Ishikawa (cell line): ENCODE measurements at regions not wholly inside any gene's neighbourhood (a gene's known extent, or its start where the extent isn't known, plus 50 kb on each side); places are given as distances from the start of the nearest gene placed in this dataset.

Experiments used
- CEBPB ChIP-seq: IDR thresholded peaks from 2 replicates; pipeline ENCODE4 v1.6.1; 2012
- CREB1 ChIP-seq: IDR thresholded peaks from 2 replicates; pipeline ENCODE4 v1.6.1; 2012; ENCODE audit warnings: low read depth
- EGR1 ChIP-seq: IDR thresholded peaks from 2 replicates; pipeline ENCODE4 v1.6.1; 2012
- EP300 ChIP-seq: IDR thresholded peaks from 2 replicates; pipeline ENCODE4 v1.6.1; 2012; ENCODE audit warnings: borderline replicate concordance
- FOXM1 ChIP-seq: IDR thresholded peaks from 2 replicates; pipeline ENCODE4 v1.6.1; 2012; ENCODE audit warnings: low read depth, borderline replicate concordance
- NFIC ChIP-seq: IDR thresholded peaks from 2 replicates; pipeline ENCODE4 v1.6.1; 2012
- RAD21 ChIP-seq: IDR thresholded peaks from 2 replicates; pipeline ENCODE4 v1.6.1; 2012; ENCODE audit warnings: low read depth
- TAF1 ChIP-seq: IDR thresholded peaks from 2 replicates; pipeline ENCODE4 v1.6.1; 2012; ENCODE audit warnings: low read depth, mild to moderate bottlenecking
- TCF12 ChIP-seq: IDR thresholded peaks from 2 replicates; pipeline ENCODE4 v1.6.1; 2012; ENCODE audit warnings: low read depth
- TEAD4 ChIP-seq: IDR thresholded peaks from 2 replicates; pipeline ENCODE4 v1.6.1; 2012
- USF1 ChIP-seq: IDR thresholded peaks from 2 replicates; pipeline ENCODE4 v1.6.1; 2012
- YY1 ChIP-seq: IDR thresholded peaks from 2 replicates; pipeline ENCODE4 v1.6.1; 2012; ENCODE audit warnings: low read depth
- ZBTB7A ChIP-seq: IDR thresholded peaks from 2 replicates; pipeline ENCODE4 v1.6.1; 2012; ENCODE audit warnings: low read depth
- TF ChIP-seq, protein P1 (sequence below): IDR thresholded peaks from 2 replicates; pipeline ENCODE4 v1.6.1; 2012
- TF ChIP-seq, protein P2 (sequence below): IDR thresholded peaks from 2 replicates; pipeline ENCODE4 v1.6.1; 2012; ENCODE audit warnings: low read depth, mild to moderate bottlenecking

GRCh38 chr13:50136226-50136625 is 121.0 kb downstream of the KCNRG start:
- TF ChIP-seq, protein P1, sequence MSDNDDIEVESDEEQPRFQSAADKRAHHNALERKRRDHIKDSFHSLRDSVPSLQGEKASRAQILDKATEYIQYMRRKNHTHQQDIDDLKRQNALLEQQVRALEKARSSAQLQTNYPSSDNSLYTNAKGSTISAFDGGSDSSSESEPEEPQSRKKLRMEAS, result no peak
- no peak for TF ChIP-seq CREB1
- TF ChIP-seq, protein P2, sequence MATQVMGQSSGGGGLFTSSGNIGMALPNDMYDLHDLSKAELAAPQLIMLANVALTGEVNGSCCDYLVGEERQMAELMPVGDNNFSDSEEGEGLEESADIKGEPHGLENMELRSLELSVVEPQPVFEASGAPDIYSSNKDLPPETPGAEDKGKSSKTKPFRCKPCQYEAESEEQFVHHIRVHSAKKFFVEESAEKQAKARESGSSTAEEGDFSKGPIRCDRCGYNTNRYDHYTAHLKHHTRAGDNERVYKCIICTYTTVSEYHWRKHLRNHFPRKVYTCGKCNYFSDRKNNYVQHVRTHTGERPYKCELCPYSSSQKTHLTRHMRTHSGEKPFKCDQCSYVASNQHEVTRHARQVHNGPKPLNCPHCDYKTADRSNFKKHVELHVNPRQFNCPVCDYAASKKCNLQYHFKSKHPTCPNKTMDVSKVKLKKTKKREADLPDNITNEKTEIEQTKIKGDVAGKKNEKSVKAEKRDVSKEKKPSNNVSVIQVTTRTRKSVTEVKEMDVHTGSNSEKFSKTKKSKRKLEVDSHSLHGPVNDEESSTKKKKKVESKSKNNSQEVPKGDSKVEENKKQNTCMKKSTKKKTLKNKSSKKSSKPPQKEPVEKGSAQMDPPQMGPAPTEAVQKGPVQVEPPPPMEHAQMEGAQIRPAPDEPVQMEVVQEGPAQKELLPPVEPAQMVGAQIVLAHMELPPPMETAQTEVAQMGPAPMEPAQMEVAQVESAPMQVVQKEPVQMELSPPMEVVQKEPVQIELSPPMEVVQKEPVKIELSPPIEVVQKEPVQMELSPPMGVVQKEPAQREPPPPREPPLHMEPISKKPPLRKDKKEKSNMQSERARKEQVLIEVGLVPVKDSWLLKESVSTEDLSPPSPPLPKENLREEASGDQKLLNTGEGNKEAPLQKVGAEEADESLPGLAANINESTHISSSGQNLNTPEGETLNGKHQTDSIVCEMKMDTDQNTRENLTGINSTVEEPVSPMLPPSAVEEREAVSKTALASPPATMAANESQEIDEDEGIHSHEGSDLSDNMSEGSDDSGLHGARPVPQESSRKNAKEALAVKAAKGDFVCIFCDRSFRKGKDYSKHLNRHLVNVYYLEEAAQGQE, result no peak
- no peak for TF ChIP-seq USF1
- TF ChIP-seq TAF1, result no peak
- no peak for TF ChIP-seq YY1
- TF ChIP-seq CEBPB, result no peak
- no peak for TF ChIP-seq ZBTB7A
- TF ChIP-seq EP300, result no peak
- no peak for TF ChIP-seq NFIC
- no peak for TF ChIP-seq TEAD4
- no peak for TF ChIP-seq RAD21

DNA sequence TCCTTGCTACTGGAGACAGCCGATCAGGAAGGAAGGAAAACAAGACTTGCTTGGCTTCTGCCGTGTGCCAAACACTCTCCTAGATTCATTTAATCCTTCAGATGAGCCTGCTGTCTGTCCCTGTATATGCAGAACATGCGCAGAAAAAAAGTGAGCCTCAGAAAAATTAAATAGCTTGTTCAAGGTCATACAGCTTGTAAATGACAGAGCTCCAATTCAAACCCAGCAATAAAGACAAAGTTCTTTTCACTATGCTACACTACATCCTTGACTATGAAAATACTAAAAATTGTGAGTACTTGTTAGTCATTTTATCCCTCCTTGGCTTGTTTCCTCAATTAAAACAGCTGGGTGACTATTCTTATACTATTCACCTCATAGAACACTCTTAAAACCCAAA is 121.4 kb downstream of the KCNRG start:
- TF ChIP-seq YY1, result no peak
- no peak for TF ChIP-seq RAD21
- no peak for TF ChIP-seq EP300
- no peak for TF ChIP-seq TEAD4
- TF ChIP-seq ZBTB7A, result no peak
- TF ChIP-seq CREB1, result no peak

DNA sequence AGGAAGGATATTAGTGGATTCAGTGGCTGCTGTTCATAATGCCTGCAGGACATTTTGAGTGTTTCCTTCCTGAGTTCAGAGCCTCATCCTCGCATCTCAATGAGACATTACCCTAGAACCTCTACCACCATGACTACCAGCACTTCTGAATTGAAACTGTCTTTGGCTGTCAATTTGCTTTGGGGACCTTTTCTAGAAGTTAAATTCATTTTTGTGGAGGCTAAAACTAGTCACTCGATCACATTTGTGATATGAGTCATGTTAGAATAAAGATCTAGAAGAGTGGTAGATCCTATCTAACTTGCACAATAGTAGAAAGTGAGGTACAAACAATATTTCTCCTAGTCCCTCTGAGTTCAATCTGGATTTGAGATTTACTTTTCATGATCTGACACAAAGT is 124.9 kb downstream of the KCNRG start:
- TF ChIP-seq USF1 (no peak), TAF1 (no peak), NFIC (no peak), TEAD4 (no peak), ZBTB7A (no peak), EP300 (no peak), YY1 (no peak), CEBPB (no peak), TCF12 (no peak), CREB1 (no peak), RAD21 (no peak), EGR1 (no peak), FOXM1 (no peak)
- TF ChIP-seq, protein P1, result no peak
- TF ChIP-seq, protein P2, result no peak

GRCh38 chr13:50140581-50141374 is 125.5 kb downstream of the KCNRG start:
- TF ChIP-seq, protein P2, result no peak
- TF ChIP-seq CREB1 (no peak), RAD21 (no peak), TAF1 (no peak)
